ENCODE measurements at regions not wholly inside any gene's neighbourhood (a gene's known extent, or its start where the extent isn't known, plus 50 kb on each side); places are given as distances from the start of the nearest gene placed in this dataset.

GRCh38 chr3:168583977-168584376, 488.3 kb upstream of the GOLIM4 start:
- DNase-seq (ENCODE audit: low read depth in 1 of 2, low spot score in 1 of 2), result no peak
- Histone ChIP-seq H3K4me3 (replicated peaks; ENCODE audit: insufficient read depth, low read length) (no peak overlapping the region), H3K27me3 (ENCODE audit: insufficient read depth, poor library complexity, severe bottlenecking) (no peaks in the 10 kb centered on the region), H3K27ac (replicated peaks) (no peak overlapping the region)
- TF ChIP-seq SPI1 (IDR thresholded peaks at IDR 0.05; ENCODE audit: borderline replicate concordance, low read depth), result no peak
- TF ChIP-seq, protein P1, sequence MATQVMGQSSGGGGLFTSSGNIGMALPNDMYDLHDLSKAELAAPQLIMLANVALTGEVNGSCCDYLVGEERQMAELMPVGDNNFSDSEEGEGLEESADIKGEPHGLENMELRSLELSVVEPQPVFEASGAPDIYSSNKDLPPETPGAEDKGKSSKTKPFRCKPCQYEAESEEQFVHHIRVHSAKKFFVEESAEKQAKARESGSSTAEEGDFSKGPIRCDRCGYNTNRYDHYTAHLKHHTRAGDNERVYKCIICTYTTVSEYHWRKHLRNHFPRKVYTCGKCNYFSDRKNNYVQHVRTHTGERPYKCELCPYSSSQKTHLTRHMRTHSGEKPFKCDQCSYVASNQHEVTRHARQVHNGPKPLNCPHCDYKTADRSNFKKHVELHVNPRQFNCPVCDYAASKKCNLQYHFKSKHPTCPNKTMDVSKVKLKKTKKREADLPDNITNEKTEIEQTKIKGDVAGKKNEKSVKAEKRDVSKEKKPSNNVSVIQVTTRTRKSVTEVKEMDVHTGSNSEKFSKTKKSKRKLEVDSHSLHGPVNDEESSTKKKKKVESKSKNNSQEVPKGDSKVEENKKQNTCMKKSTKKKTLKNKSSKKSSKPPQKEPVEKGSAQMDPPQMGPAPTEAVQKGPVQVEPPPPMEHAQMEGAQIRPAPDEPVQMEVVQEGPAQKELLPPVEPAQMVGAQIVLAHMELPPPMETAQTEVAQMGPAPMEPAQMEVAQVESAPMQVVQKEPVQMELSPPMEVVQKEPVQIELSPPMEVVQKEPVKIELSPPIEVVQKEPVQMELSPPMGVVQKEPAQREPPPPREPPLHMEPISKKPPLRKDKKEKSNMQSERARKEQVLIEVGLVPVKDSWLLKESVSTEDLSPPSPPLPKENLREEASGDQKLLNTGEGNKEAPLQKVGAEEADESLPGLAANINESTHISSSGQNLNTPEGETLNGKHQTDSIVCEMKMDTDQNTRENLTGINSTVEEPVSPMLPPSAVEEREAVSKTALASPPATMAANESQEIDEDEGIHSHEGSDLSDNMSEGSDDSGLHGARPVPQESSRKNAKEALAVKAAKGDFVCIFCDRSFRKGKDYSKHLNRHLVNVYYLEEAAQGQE (IDR thresholded peaks at IDR 0.05; ENCODE audit: insufficient replicate concordance, low read depth), result no peak
- TF ChIP-seq GABPA (IDR thresholded peaks at IDR 0.05; ENCODE audit: low read depth), result no peak
- TF ChIP-seq CTCF (IDR thresholded peaks at IDR 0.05; ENCODE audit: insufficient read depth, low read length), result no peak
- no peak for TF ChIP-seq POLR2AphosphoS5 (IDR thresholded peaks at IDR 0.05; ENCODE audit: low read depth)

DNA sequence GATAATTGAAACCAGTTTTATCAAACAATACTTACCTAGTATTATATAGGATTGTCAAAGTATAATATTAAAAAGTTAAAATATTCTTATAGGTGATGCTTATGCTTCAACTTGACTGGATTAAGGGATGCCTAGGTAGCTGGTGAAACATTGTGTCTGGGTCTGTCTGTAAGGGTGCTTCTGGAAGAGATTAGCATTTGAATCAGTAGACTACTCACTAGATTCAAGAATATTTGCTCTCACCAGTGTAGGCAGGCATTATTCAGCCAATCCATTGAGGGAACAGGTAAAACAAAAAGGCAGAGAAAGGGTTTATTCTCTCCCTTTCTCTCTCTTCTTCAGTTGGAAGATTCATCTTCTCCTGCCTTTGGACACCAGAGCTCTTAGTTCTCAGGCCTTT, 486.8 kb upstream of the GOLIM4 start:
- Histone ChIP-seq H3K27ac (replicated peaks) (no peak overlapping the region), H3K27me3 (ENCODE audit: insufficient read depth, poor library complexity, severe bottlenecking) (no peaks in the 10 kb centered on the region), H3K4me3 (replicated peaks; ENCODE audit: insufficient read depth, low read length) (no peak overlapping the region)
- TF ChIP-seq, protein P1 (IDR thresholded peaks at IDR 0.05; ENCODE audit: insufficient replicate concordance, low read depth), result no peak
- no peak for TF ChIP-seq GABPA (IDR thresholded peaks at IDR 0.05; ENCODE audit: low read depth)
- no peak for TF ChIP-seq POLR2AphosphoS5 (IDR thresholded peaks at IDR 0.05; ENCODE audit: low read depth)
- no peak for TF ChIP-seq CTCF (IDR thresholded peaks at IDR 0.05; ENCODE audit: insufficient read depth, low read length)
- TF ChIP-seq SPI1 (IDR thresholded peaks at IDR 0.05; ENCODE audit: borderline replicate concordance, low read depth), result no peak
- DNase-seq (ENCODE audit: low read depth in 1 of 2, low spot score in 1 of 2), result no peak

- no peak for TF ChIP-seq SPI1 (IDR thresholded peaks at IDR 0.05; ENCODE audit: borderline replicate concordance, low read depth)
- TF ChIP-seq, protein P1 (IDR thresholded peaks at IDR 0.05; ENCODE audit: insufficient replicate concordance, low read depth), result no peak
- no peak for DNase-seq (ENCODE audit: low read depth in 1 of 2, low spot score in 1 of 2)
- H3K4me3 ChIP-seq (replicated peaks; ENCODE audit: insufficient read depth, low read length), result no peak overlapping the region
- no peak overlapping the region for H3K27ac ChIP-seq (replicated peaks)
- no peaks in the 10 kb centered on the region for H3K27me3 ChIP-seq (ENCODE audit: insufficient read depth, poor library complexity, severe bottlenecking)
Observed at GRCh38 chr3:168581771-168582225, 486.1 kb upstream of the GOLIM4 start.

Data from HL-60 (cell line).